Neural crest cell (in vitro differentiated cells): ENCODE measurements at regions not wholly inside any gene's neighbourhood (a gene's known extent, or its start where the extent isn't known, plus 50 kb on each side); places are given as distances from the start of the nearest gene placed in this dataset.

ENCODE experiments used
- DNase-seq: peaks from one replicate; pipeline ENCODE4 v3.0.0; 2021; ENCODE audit warnings: low read depth, mixed read lengths, low spot score
- H3K27ac Mint-ChIP-seq: one replicate; pipeline ENCODE4 v1.8.0; 2021; ENCODE audit warnings: mild to moderate bottlenecking, mixed read lengths; ENCODE audit not compliant: unreplicated experiment
- H3K27me3 Mint-ChIP-seq: 2 replicates; pipeline ENCODE4 v1.8.0; 2021; ENCODE audit warnings: low read depth, mild to moderate bottlenecking, mixed read lengths
- H3K36me3 Mint-ChIP-seq: 2 replicates; pipeline ENCODE4 v1.8.0; 2021; ENCODE audit warnings: low read depth, mild to moderate bottlenecking, mixed read lengths
- H3K4me1 Mint-ChIP-seq: 2 replicates; pipeline ENCODE4 v1.8.0; 2021; ENCODE audit warnings: mixed read lengths
- H3K4me3 Mint-ChIP-seq: one replicate; pipeline ENCODE4 v1.8.0; 2021; ENCODE audit warnings: mild to moderate bottlenecking, mixed read lengths
- H3K9me3 Mint-ChIP-seq: 2 replicates; pipeline ENCODE4 v1.8.0; 2021; ENCODE audit warnings: mixed read lengths
- CTCF ChIP-seq: fragments of 200-600 bp; sonication (generic); conservative IDR thresholded peaks from 2 replicates; pipeline ENCODE4 v1.5.0; 2021; ENCODE audit warnings: antibody characterized with exemption, mild to moderate bottlenecking

DNA sequence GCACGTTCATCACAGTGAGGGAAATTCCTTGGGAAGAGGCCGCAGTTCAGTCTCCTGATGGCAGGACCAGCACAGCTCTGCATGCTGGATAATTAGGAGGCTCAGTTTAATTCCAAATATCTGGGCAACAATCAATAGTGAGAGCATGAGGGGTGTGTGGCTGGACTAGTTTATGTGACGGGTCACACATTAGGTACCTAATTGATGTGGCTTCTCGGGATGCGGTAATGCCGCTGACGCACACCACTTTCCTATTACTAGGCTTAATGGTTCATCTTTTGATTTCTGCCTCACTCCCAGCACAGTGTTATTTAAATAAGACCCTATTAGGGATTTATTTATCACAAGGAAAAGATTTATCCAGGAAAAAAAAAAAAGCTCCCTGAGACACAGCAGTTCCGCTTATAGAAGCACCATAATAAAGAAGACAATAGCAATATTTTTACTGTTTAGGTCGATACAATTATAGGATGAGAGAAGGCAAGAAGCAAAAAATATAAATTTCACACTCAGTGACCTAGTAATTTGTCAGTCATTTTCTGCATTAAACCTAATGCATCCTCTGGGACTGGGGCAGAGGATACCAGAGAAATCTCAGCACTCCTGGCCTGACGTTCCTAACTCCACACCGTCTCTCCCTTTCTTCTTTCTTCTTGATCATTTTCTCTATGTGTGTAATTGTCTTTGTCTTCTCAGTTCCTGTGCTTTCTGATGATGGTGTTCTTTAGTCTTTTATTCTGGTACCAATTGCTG lies 264.7 kb upstream of the SLC14A2 start:
- H3K4me1 Mint-ChIP-seq: no peaks in the 10 kb centered on the region
- H3K4me3 Mint-ChIP-seq: no peak overlapping the region
- no peaks in the 10 kb centered on the region for H3K36me3 Mint-ChIP-seq
- H3K27me3 Mint-ChIP-seq: no peaks in the 10 kb centered on the region
- H3K27ac Mint-ChIP-seq: no peak overlapping the region
- H3K9me3 Mint-ChIP-seq: peaks cover 3% of the 10 kb centered on the region
- TF ChIP-seq CTCF: no peak
- no peak for DNase-seq

DNA sequence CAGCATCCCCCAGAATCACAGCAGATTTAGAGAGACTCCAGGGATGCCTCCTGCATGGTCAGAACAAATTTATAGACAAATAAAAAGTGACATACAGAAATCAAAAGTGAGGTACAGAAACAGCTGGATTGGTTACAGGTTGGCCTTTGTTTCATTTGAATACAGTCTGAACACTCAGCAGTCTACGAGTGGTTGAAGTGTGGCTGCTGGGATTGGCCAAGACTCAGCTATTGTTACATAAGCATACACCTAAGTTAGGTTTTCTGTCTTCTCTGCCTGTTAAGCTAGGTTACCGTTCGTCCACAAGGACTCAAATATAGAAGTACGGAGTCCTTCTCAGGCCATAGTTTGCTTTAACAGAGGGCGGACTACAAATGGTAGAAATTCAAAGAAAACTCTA lies 262.4 kb upstream of the SLC14A2 start:
- H3K9me3 Mint-ChIP-seq: peaks cover 3% of the 10 kb centered on the region
- H3K36me3 Mint-ChIP-seq: no peaks in the 10 kb centered on the region
- no peaks in the 10 kb centered on the region for H3K4me1 Mint-ChIP-seq
- no peak for DNase-seq
- TF ChIP-seq CTCF: no peak
- no peak overlapping the region for H3K4me3 Mint-ChIP-seq
- H3K27ac Mint-ChIP-seq: no peak overlapping the region
- H3K27me3 Mint-ChIP-seq: no peaks in the 10 kb centered on the region

DNA sequence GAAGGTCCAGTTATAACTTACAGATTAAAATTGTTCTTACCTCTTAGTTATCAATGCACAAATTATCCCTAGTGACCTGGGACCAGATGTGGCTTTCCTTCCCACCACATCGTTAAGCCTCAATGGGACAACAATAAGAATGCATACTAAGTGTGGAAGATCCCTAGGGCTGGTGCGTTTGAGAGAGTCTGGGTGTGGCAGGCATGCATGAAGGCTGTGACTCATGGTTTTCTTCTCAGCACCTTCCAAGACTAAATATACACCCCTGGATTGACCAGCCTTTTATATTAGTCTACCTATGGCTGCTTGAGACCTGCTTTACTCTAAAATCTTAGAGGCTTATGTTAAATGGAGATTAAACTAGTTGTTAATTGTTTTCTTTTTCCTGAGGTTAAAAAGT lies 261.7 kb upstream of the SLC14A2 start:
- no peak for DNase-seq
- TF ChIP-seq CTCF: no peak
- Mint-ChIP-seq H3K36me3 (no peaks in the 10 kb centered on the region), H3K4me1 (no peaks in the 10 kb centered on the region), H3K27ac (no peak overlapping the region), H3K4me3 (no peak overlapping the region), H3K9me3 (peaks cover 3% of the 10 kb centered on the region), H3K27me3 (no peaks in the 10 kb centered on the region)

- no peaks in the 10 kb centered on the region for H3K36me3 Mint-ChIP-seq
- H3K27me3 Mint-ChIP-seq: no peaks in the 10 kb centered on the region
- H3K4me3 Mint-ChIP-seq: no peak overlapping the region
- no peak for DNase-seq
- H3K27ac Mint-ChIP-seq: no peak overlapping the region
- H3K9me3 Mint-ChIP-seq: peaks cover 3% of the 10 kb centered on the region
- peaks cover 3% of the 10 kb centered on the region for H3K4me1 Mint-ChIP-seq
- TF ChIP-seq CTCF: no peak
Measured at GRCh38 chr18:45355944-45356520, 259.2 kb upstream of the SLC14A2 start.

DNA sequence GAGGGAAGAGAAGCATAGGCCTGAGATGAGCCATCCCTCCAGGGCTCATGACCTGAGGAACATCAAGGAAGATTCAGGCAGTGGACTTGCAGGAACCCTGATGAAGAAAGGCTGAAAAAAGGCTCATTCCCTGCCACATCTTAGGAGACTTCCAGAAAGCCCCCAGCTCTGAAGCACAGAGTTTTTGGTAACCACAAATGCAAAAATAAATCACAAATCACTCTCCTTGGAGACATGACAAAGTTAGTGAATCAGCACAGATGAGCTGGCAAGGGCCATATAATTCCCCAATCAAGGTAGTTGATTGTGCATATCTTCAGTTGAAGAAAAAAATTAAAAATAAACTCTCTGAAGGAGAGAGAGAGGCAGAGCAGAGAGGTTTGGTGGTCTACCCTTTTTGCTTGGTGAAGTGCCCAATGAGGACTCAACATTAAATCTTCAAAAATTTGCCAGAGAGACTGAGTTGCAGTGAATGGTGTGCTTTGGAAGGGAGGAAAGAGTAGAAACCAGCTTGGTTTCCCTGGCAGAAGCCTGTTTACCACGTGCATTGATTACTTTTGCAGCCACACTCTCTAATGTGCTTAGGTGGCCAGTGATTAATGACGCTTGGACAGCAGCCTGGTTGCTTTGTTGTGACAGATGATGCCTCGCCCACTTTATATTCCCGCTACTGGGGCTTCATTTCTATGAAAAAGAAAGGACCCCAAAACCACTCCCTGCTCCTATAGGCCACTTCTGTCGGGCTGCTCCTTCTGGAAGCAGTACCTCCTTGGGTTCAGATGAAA lies 257.4 kb upstream of the SLC14A2 start:
- Mint-ChIP-seq H3K4me1 (peaks cover 12% of the 10 kb centered on the region), H3K4me3 (no peak overlapping the region), H3K36me3 (no peaks in the 10 kb centered on the region), H3K9me3 (peaks cover 3% of the 10 kb centered on the region), H3K27me3 (no peaks in the 10 kb centered on the region), H3K27ac (no peak overlapping the region)
- no peak for TF ChIP-seq CTCF
- no peak for DNase-seq
